HFFc6 (cell line): ENCODE measurements at regions not wholly inside any gene's neighbourhood (a gene's known extent, or its start where the extent isn't known, plus 50 kb on each side); places are given as distances from the start of the nearest gene placed in this dataset.

Source experiments
- DNase-seq: peaks from one replicate; pipeline ENCODE4 v3.0.0-alpha.2; 2018
- H3K27ac Mint-ChIP-seq: 2 replicates; pipeline ENCODE4 v1.8.0; 2020; ENCODE audit warnings: mild to moderate bottlenecking, mixed read lengths
- H3K27me3 Mint-ChIP-seq: 2 replicates; pipeline ENCODE4 v1.8.0; 2021; ENCODE audit warnings: mild to moderate bottlenecking, moderate library complexity, mixed read lengths; ENCODE audit not compliant: insufficient read depth
- H3K36me3 Mint-ChIP-seq: 2 replicates; pipeline ENCODE4 v1.8.0; 2021; ENCODE audit warnings: low read depth, mixed read lengths
- H3K4me1 Mint-ChIP-seq: 2 replicates; pipeline ENCODE4 v1.8.0; 2020; ENCODE audit warnings: low read depth, mixed read lengths
- H3K4me3 Mint-ChIP-seq: 2 replicates; pipeline ENCODE4 v1.8.0; 2020; ENCODE audit warnings: mild to moderate bottlenecking, moderate library complexity, mixed read lengths
- H3K9me3 Mint-ChIP-seq: 2 replicates; pipeline ENCODE4 v1.8.0; 2020; ENCODE audit warnings: mild to moderate bottlenecking, mixed read lengths
- CTCF ChIP-seq: fragments of 200-600 bp; sonication (generic); IDR thresholded peaks from 2 replicates; pipeline ENCODE4 v1.5.0; 2021; ENCODE audit warnings: antibody characterized with exemption, mild to moderate bottlenecking

DNA sequence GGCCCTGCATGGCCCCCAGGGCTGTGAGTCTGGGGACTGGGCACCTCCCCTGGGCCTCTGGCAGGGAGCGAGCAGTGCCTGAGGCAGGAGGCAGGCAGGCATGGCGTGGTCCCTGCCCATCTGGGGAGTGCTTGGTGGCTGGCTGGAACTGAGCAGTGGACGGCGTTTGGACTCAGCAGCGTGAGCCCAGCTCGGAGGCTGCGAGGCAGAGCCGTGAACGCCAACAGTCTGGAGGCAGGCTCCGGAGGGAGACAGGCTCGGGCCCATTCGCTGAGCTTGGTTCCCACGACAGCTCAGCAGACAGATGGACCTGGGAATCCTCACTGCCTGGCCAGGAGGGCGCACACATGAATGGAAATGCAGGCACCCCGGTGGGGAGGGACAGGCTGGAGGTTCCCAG is 160.7 kb upstream of the POU3F1 start:
- Mint-ChIP-seq H3K9me3 (no peaks in the 10 kb centered on the region), H3K4me3 (no peak overlapping the region), H3K27ac (no peak overlapping the region), H3K27me3 (peaks cover 22% of the 10 kb centered on the region), H3K36me3 (no peaks in the 10 kb centered on the region), H3K4me1 (no peaks in the 10 kb centered on the region)
- DNase-seq: no peak
- no peak for TF ChIP-seq CTCF

GRCh38 chr1:38204698-38205097 is 158.1 kb upstream of the POU3F1 start:
- Mint-ChIP-seq H3K36me3 (no peaks in the 10 kb centered on the region), H3K27ac (no peak overlapping the region), H3K9me3 (no peaks in the 10 kb centered on the region), H3K4me1 (no peaks in the 10 kb centered on the region), H3K27me3 (peaks cover 10% of the 10 kb centered on the region), H3K4me3 (no peak overlapping the region)
- TF ChIP-seq CTCF: no peak
- DNase-seq: no peak

GRCh38 chr1:38203441-38203840 is 156.8 kb upstream of the POU3F1 start:
- no peaks in the 10 kb centered on the region for H3K9me3 Mint-ChIP-seq
- H3K4me1 Mint-ChIP-seq: no peaks in the 10 kb centered on the region
- DNase-seq: no peak
- H3K27ac Mint-ChIP-seq: no peak overlapping the region
- TF ChIP-seq CTCF: no peak
- H3K4me3 Mint-ChIP-seq: no peak overlapping the region
- no peaks in the 10 kb centered on the region for H3K36me3 Mint-ChIP-seq
- peaks cover 7% of the 10 kb centered on the region for H3K27me3 Mint-ChIP-seq

GRCh38 chr1:38201431-38201830 is 154.8 kb upstream of the POU3F1 start:
- H3K36me3 Mint-ChIP-seq: no peaks in the 10 kb centered on the region
- no peak for TF ChIP-seq CTCF
- no peak overlapping the region for H3K4me3 Mint-ChIP-seq
- H3K27me3 Mint-ChIP-seq: no peaks in the 10 kb centered on the region; the same call in none of the 2 replicates
- H3K27ac Mint-ChIP-seq: no peak overlapping the region
- no peaks in the 10 kb centered on the region for H3K9me3 Mint-ChIP-seq
- no peaks in the 10 kb centered on the region for H3K4me1 Mint-ChIP-seq
- no peak for DNase-seq

- no peaks in the 10 kb centered on the region for H3K4me1 Mint-ChIP-seq
- no peak for TF ChIP-seq CTCF
- peaks cover 8% of the 10 kb centered on the region for H3K27me3 Mint-ChIP-seq
- H3K4me3 Mint-ChIP-seq: no peak overlapping the region
- no peaks in the 10 kb centered on the region for H3K36me3 Mint-ChIP-seq
- H3K27ac Mint-ChIP-seq: no peak overlapping the region
- H3K9me3 Mint-ChIP-seq: no peaks in the 10 kb centered on the region
- DNase-seq: no peak
Measured at GRCh38 chr1:38198621-38199020, 152.0 kb upstream of the POU3F1 start.

DNA sequence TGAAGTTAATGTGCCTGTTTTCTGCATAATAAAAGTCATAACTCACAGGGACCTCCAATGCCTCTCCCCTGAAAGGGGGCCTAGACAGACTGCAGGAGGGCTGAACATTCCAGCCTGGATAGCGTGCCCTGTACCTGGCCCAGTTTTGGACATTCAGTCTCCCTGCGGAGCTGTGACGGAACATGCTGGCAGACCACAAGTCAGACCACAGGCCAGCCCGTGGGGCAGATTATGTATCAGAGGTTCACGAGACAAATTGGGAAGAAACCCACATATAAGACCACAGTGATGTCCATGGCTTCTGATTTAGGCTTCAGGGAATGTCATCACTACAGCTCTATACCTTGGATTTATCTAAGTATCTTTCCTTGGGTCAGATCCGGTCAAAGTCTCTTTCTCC is 151.5 kb upstream of the POU3F1 start:
- Mint-ChIP-seq H3K9me3 (no peaks in the 10 kb centered on the region), H3K36me3 (no peaks in the 10 kb centered on the region), H3K27me3 (peaks cover 11% of the 10 kb centered on the region), H3K4me1 (no peaks in the 10 kb centered on the region), H3K27ac (no peak overlapping the region), H3K4me3 (no peak overlapping the region)
- no peak for DNase-seq
- TF ChIP-seq CTCF: no peak
